ENCODE measurements at regions not wholly inside any gene's neighbourhood (a gene's known extent, or its start where the extent isn't known, plus 50 kb on each side); places are given as distances from the start of the nearest gene placed in this dataset.

GRCh38 chr2:194769030-194769429 lies 888.0 kb upstream of the SLC39A10 start:
- intact Hi-C loops (cut with DNase I; ENCODE audit: low total_unique reads), result no loop called here
- no peak overlapping the region for H3K27ac ChIP-seq
- ATAC-seq (no peak), DNase-seq (no peak)
- H3K4me1 ChIP-seq, result no peaks in the 10 kb centered on the region
- TF ChIP-seq POLR2A (IDR thresholded peaks at IDR 0.05) (no peak), CTCF (IDR thresholded peaks at IDR 0.05 in 4 of 5, conservative IDR thresholded peaks at IDR 0.05 in 1 of 5) (no peak)
- in situ Hi-C loops (cut with MboI; ENCODE audit: low sequenced_read_pairs in 4 of 4), result no loop called here
- H3K4me3 ChIP-seq, result no peak overlapping the region
- no peaks in the 10 kb centered on the region for H3K36me3 ChIP-seq
- no peaks in the 10 kb centered on the region for H3K9me3 ChIP-seq
- no peaks in the 10 kb centered on the region for H3K27me3 ChIP-seq

DNA sequence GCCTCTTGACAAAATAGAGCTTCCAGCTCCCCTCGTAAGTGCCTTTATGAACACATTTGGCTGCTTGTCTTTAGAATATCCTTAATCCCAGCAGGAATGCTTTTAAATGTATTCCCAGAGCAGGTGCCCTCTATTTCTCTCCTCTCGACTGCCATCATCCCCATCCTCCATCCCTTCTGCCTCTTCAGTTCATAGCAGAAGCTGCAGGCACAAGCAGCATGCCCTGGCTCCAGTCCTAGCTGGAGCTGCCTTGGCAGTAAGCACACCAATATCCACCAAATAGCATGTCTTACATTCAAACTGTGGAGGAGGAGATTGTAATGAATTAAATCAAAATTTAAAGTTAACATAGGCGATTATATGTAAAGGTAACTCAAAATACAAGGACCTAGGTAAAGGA lies 891.3 kb upstream of the SLC39A10 start:
- Histone ChIP-seq H3K4me3 (no peak overlapping the region), H3K4me1 (no peaks in the 10 kb centered on the region), H3K36me3 (no peaks in the 10 kb centered on the region), H3K27me3 (no peaks in the 10 kb centered on the region), H3K27ac (no peak overlapping the region), H3K9me3 (no peaks in the 10 kb centered on the region)
- DNase-seq (no peak), ATAC-seq (no peak)
- TF ChIP-seq CTCF (IDR thresholded peaks at IDR 0.05 in 4 of 5, conservative IDR thresholded peaks at IDR 0.05 in 1 of 5) (no peak), POLR2A (IDR thresholded peaks at IDR 0.05) (no peak)
- intact Hi-C loops (cut with DNase I; ENCODE audit: low total_unique reads), result no loop called here
- in situ Hi-C loops (cut with MboI; ENCODE audit: low sequenced_read_pairs in 4 of 4), result no loop called here

GRCh38 chr2:194750926-194751325 lies 906.1 kb upstream of the SLC39A10 start:
- in situ Hi-C loops (cut with MboI; ENCODE audit: low sequenced_read_pairs in 4 of 4) (no loop called here), intact Hi-C loops (cut with DNase I; ENCODE audit: low total_unique reads) (no loop called here)
- ATAC-seq (no peak), DNase-seq (no peak)
- Histone ChIP-seq H3K27me3 (no peaks in the 10 kb centered on the region), H3K27ac (no peak overlapping the region), H3K4me3 (no peak overlapping the region), H3K9me3 (no peaks in the 10 kb centered on the region), H3K4me1 (no peaks in the 10 kb centered on the region), H3K36me3 (no peaks in the 10 kb centered on the region)
- TF ChIP-seq CTCF (IDR thresholded peaks at IDR 0.05 in 4 of 5, conservative IDR thresholded peaks at IDR 0.05 in 1 of 5) (no peak), POLR2A (IDR thresholded peaks at IDR 0.05) (no peak)

- TF ChIP-seq CTCF (IDR thresholded peaks at IDR 0.05 in 4 of 5, conservative IDR thresholded peaks at IDR 0.05 in 1 of 5) (no peak), POLR2A (IDR thresholded peaks at IDR 0.05) (no peak)
- Histone ChIP-seq H3K4me1 (no peaks in the 10 kb centered on the region), H3K27me3 (no peaks in the 10 kb centered on the region), H3K9me3 (no peaks in the 10 kb centered on the region), H3K36me3 (no peaks in the 10 kb centered on the region), H3K4me3 (no peak overlapping the region), H3K27ac (no peak overlapping the region)
- no peak for DNase-seq
- no peak for ATAC-seq
- intact Hi-C loops (cut with DNase I; ENCODE audit: low total_unique reads), result no loop called here
- in situ Hi-C loops (cut with MboI; ENCODE audit: low sequenced_read_pairs in 4 of 4), result no loop called here
Observed at GRCh38 chr2:194745557-194746146, 911.4 kb upstream of the SLC39A10 start.

- Histone ChIP-seq H3K27ac (no peak overlapping the region), H3K27me3 (no peaks in the 10 kb centered on the region), H3K9me3 (no peaks in the 10 kb centered on the region), H3K4me1 (no peaks in the 10 kb centered on the region), H3K36me3 (no peaks in the 10 kb centered on the region), H3K4me3 (no peak overlapping the region)
- no peak for DNase-seq
- no peak for ATAC-seq
- in situ Hi-C loops (cut with MboI; ENCODE audit: low sequenced_read_pairs in 4 of 4) (no loop called here), intact Hi-C loops (cut with DNase I; ENCODE audit: low total_unique reads) (no loop called here)
- TF ChIP-seq POLR2A (IDR thresholded peaks at IDR 0.05) (no peak), CTCF (IDR thresholded peaks at IDR 0.05 in 4 of 5, conservative IDR thresholded peaks at IDR 0.05 in 1 of 5) (no peak)
Observed at GRCh38 chr2:194742706-194743105, 914.3 kb upstream of the SLC39A10 start.
